Esophagus squamous epithelium (tissue), 5 donors: ENCODE measurements at regions not wholly inside any gene's neighbourhood (a gene's known extent, or its start where the extent isn't known, plus 50 kb on each side); places are given as distances from the start of the nearest gene placed in this dataset.

Source experiments
- DNase-seq: peaks from one replicate; lab custom pipeline; 2025; lab: John Stamatoyannopoulos, UW
- H3K27ac ChIP-seq, 4 donors: fragments of 200-600 bp; sonication (generic); one replicate each; pipeline ENCODE4 v1.5.1; 2016 to 2019; ENCODE audit warnings: mild to moderate bottlenecking in 1 of 4
- H3K27me3 ChIP-seq, 4 donors: fragments of 200-600 bp; sonication (generic); 1 replicate in 3 of 4; 2 replicates in 1 of 4; pipeline versions ENCODE4 v1.5.1 to v1.6.0; 2017 to 2021; ENCODE audit warnings: antibody characterized with exemption in 1 of 4
- H3K36me3 ChIP-seq, 3 donors: fragments of 200-600 bp; sonication (generic); one replicate each; pipeline ENCODE4 v1.5.1; 2016 to 2019
- H3K4me1 ChIP-seq, 3 donors: fragments of 200-600 bp; sonication (generic); one replicate each; pipeline ENCODE4 v1.5.1; 2017 to 2019
- H3K4me3 ChIP-seq, 4 donors: fragments of 200-600 bp; sonication (generic); 1 replicate in 3 of 4; 2 replicates in 1 of 4; pipeline ENCODE4 v1.5.1; 2016 to 2019; ENCODE audit warnings: mild to moderate bottlenecking in 2 of 4, moderate library complexity in 1 of 4
- H3K9me3 ChIP-seq, 3 donors: fragments of 200-600 bp; sonication (generic); one replicate each; pipeline ENCODE4 v1.5.1; 2016 to 2019
- POLR2A ChIP-seq, 4 donors: fragments of 450-650 bp; IDR thresholded peaks; one replicate each; pipeline ENCODE4 v1.6.1; 2017; ENCODE audit warnings: antibody characterized with exemption in 4 of 4, mild to moderate bottlenecking in 4 of 4, moderate library complexity in 3 of 4
- WGBS, 2 donors: methylation state at CpG; one replicate each; pipeline ENCODE4 v1.1.5; 2018; 5-methylcytosine and 5-hydroxymethylcytosine counted together
- intact Hi-C: fragments of 100-400 bp; cut with DNase I; formaldehyde crosslinking; loops from one replicate; pipeline ENCODE4 v1.15.0; 2022
- TF ChIP-seq, protein P1 (sequence below), 6 experiments: fragments of 450-650 bp in 4 of 6; fragments of 200-600 bp in 2 of 6; sonication (generic) in 2 of 6; IDR thresholded peaks; one replicate each; pipeline ENCODE4 v1.5.1; 2016 to 2019; ENCODE audit warnings: antibody characterized with exemption in 6 of 6, mild to moderate bottlenecking in 4 of 6, moderate library complexity in 4 of 6
- donor health status: DM: yes; HTN: yes; CAD: no.

DNA sequence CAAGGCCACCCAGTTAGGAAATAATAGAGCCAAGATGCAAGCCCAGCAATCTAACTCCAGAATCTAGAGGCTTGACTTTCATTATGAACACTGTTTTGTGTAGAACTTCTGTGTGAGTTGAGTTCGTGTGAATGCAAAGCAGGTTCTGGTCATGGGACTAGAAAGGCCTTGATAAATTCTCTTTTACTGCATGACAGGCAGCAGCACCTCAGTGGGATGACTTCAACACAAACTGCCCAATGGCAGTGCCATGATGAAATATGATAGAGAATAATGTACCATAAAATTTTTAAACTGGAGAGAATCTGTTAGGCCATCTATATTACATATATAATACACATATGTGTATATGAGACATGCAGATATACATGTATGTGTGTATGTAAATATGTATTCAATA lies 214.5 kb downstream of the KLF5 start:
- Histone ChIP-seq H3K27ac (no peak overlapping the region), H3K36me3 (no peaks in the 10 kb centered on the region), H3K4me1 (peaks cover 0 to 6% (median 0%) of the 10 kb centered on the region in 3 donors), H3K9me3 (peaks cover 0 to 6% (median 0%) of the 10 kb centered on the region in 3 donors), H3K4me3 (no peak overlapping the region), H3K27me3 (no peaks in the 10 kb centered on the region)
- no peak for DNase-seq
- intact Hi-C loops, result no loop called here
- 75 to 100% methylated on average over 1 of the region's 1 CpG for WGBS, 2 donors
- TF ChIP-seq POLR2A (IDR thresholded peaks at IDR 0.05), result no peak
- TF ChIP-seq, protein P1, sequence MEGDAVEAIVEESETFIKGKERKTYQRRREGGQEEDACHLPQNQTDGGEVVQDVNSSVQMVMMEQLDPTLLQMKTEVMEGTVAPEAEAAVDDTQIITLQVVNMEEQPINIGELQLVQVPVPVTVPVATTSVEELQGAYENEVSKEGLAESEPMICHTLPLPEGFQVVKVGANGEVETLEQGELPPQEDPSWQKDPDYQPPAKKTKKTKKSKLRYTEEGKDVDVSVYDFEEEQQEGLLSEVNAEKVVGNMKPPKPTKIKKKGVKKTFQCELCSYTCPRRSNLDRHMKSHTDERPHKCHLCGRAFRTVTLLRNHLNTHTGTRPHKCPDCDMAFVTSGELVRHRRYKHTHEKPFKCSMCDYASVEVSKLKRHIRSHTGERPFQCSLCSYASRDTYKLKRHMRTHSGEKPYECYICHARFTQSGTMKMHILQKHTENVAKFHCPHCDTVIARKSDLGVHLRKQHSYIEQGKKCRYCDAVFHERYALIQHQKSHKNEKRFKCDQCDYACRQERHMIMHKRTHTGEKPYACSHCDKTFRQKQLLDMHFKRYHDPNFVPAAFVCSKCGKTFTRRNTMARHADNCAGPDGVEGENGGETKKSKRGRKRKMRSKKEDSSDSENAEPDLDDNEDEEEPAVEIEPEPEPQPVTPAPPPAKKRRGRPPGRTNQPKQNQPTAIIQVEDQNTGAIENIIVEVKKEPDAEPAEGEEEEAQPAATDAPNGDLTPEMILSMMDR (IDR thresholded peaks at IDR 0.05), result no peak

DNA sequence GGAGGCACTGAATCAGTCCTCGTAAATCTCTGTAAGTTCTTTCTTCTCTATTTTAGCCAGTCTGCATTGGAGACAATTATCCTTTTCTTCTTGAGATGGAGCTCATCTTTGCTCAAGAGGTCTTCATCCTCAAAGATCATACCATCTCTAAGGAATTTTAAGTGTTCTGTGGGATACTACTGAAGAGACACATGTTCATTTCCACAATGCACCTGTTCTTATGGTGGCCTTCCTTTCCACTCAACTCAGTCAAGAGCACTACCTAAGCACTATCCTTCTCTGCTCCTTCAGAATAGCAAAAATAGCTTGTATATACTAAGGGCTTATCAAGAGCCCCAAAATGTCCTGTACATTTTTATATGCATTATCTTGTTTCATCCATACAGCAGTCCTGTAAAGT lies 214.0 kb downstream of the KLF5 start:
- no peak for TF ChIP-seq POLR2A (IDR thresholded peaks at IDR 0.05)
- intact Hi-C loops, result no loop called here
- no peak overlapping the region for H3K4me3 ChIP-seq
- no peaks in the 10 kb centered on the region for H3K36me3 ChIP-seq
- DNase-seq, result no peak
- peaks cover 0 to 11% (median 0%) of the 10 kb centered on the region in 3 donors for H3K4me1 ChIP-seq
- no peak overlapping the region for H3K27ac ChIP-seq
- WGBS, 2 donors, result 89 to 93% methylated on average over 1 of the region's 1 CpG
- peaks cover 0 to 6% (median 0%) of the 10 kb centered on the region in 3 donors for H3K9me3 ChIP-seq
- H3K27me3 ChIP-seq, result no peaks in the 10 kb centered on the region

GRCh38 chr13:73268306-73268705 lies 209.5 kb downstream of the KLF5 start:
- 56 to 60% methylated on average over 1 of the region's 1 CpG for WGBS, 2 donors
- Histone ChIP-seq H3K9me3 (no peaks in the 10 kb centered on the region), H3K36me3 (no peaks in the 10 kb centered on the region), H3K27me3 (no peaks in the 10 kb centered on the region), H3K4me1 (peaks cover 0 to 49% (median 3%) of the 10 kb centered on the region in 3 donors), H3K27ac (peak overlapping the region in 2 of 4 donors; percentile 12 to 70), H3K4me3 (no peak overlapping the region)
- no peak for DNase-seq
- intact Hi-C loops, result no loop called here
- TF ChIP-seq, protein P1 (IDR thresholded peaks at IDR 0.05), result no peak
- TF ChIP-seq POLR2A (IDR thresholded peaks at IDR 0.05), result no peak

GRCh38 chr13:73266640-73267180 lies 207.9 kb downstream of the KLF5 start:
- peaks cover 0 to 65% (median 3%) of the 10 kb centered on the region in 3 donors for H3K4me1 ChIP-seq
- no peaks in the 10 kb centered on the region for H3K9me3 ChIP-seq
- intact Hi-C loops, result no loop called here
- H3K27ac ChIP-seq, result peak overlapping the region in 3 of 4 donors; percentile 50 to 70 (median 53)
- H3K36me3 ChIP-seq, result no peaks in the 10 kb centered on the region
- H3K27me3 ChIP-seq, result no peaks in the 10 kb centered on the region
- no peak for TF ChIP-seq POLR2A (IDR thresholded peaks at IDR 0.05)
- TF ChIP-seq, protein P1 (IDR thresholded peaks at IDR 0.05), result no peak
- H3K4me3 ChIP-seq, result no peak overlapping the region
- WGBS, 2 donors, result 59 to 75% methylated on average over 3 of the region's 3 CpGs
- DNase-seq, result no peak

DNA sequence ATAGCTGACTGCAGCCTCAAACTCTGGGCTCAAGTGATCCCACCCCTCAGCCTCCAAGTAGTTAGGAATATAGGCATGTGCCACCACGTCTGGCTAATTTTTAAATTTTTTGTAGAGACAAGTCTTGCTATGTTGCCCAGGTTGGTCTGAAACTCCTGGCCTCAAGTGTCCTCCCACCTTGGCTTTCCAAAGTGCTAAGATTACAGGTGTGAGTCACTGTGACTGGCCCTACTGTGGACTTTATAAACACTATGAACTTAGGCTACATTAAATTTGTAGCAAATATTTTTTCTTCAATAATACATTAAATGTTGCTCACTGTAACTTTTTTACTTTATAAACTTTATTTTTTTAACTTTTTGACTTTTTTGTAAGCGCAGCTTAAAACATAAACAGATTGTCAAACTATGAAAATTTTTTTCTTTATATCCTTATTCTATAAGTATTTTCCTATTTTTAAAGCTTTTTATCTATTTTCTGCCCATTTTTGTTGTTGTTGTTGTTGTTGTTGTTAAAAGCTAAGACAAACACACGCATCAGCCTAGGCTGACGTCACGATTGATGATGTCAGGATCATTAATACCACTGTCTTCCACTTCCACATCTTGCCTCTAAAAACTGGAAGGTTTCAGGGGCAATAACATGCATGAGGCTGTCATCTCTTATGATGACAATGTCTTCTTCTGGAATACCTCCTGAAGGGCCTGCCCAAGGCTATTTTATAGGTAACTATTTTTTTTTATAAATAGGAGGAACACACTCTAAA lies 204.2 kb downstream of the KLF5 start:
- Histone ChIP-seq H3K36me3 (no peaks in the 10 kb centered on the region), H3K9me3 (no peaks in the 10 kb centered on the region), H3K4me3 (no peak overlapping the region), H3K4me1 (peaks cover 0 to 70% (median 5%) of the 10 kb centered on the region in 3 donors), H3K27me3 (no peaks in the 10 kb centered on the region), H3K27ac (peak overlapping the region; percentile 7 to 66 (median 51))
- 62 to 68% methylated on average over 5 of the region's 5 CpGs for WGBS, 2 donors
- DNase-seq, result no peak
- TF ChIP-seq, protein P1 (IDR thresholded peaks at IDR 0.05), result no peak
- TF ChIP-seq POLR2A (IDR thresholded peaks at IDR 0.05), result no peak
- intact Hi-C loops, result no loop called here
